ENCODE measurements at regions not wholly inside any gene's neighbourhood (a gene's known extent, or its start where the extent isn't known, plus 50 kb on each side); places are given as distances from the start of the nearest gene placed in this dataset.

- no peak for FAIRE-seq
- Histone ChIP-seq H3K4me3 (ENCODE audit: insufficient read depth, low read depth, low read length) (no peak overlapping the region), H3K9ac (ENCODE audit: low read length) (no peak overlapping the region), H3K4me1 (ENCODE audit: insufficient read depth, low read length) (no peaks in the 10 kb centered on the region), H3K36me3 (ENCODE audit: insufficient read depth, low read length) (no peaks in the 10 kb centered on the region), H3K79me2 (ENCODE audit: insufficient read depth, low read length) (no peaks in the 10 kb centered on the region), H3K27ac (ENCODE audit: low read depth, low read length) (no peak overlapping the region), H3K4me2 (ENCODE audit: low read length) (no peak overlapping the region), H3K9me3 (ENCODE audit: insufficient read depth, low read depth, low read length) (no peaks in the 10 kb centered on the region), H3K27me3 (ENCODE audit: insufficient read depth, low read length) (no peaks in the 10 kb centered on the region), H2AFZ (ENCODE audit: low read depth, low read length) (no peak overlapping the region), H4K20me1 (ENCODE audit: insufficient read depth, low read length) (no peaks in the 10 kb centered on the region)
- TF ChIP-seq CTCF (IDR thresholded peaks at IDR 0.05; ENCODE audit: insufficient read depth, low read depth, low read length), result no peak
- TF ChIP-seq EZH2 (IDR thresholded peaks at IDR 0.05; ENCODE audit: insufficient read depth, low read length), result no peak
- Mint-ChIP-seq H3K27me3 (ENCODE audit: low read depth, unreplicated experiment) (no peaks in the 10 kb centered on the region), H3K9me3 (ENCODE audit: unreplicated experiment) (no peaks in the 10 kb centered on the region), H3K36me3 (ENCODE audit: low read depth, unreplicated experiment) (no peaks in the 10 kb centered on the region), H3K4me1 (ENCODE audit: low read depth, unreplicated experiment) (peaks cover 2% of the 10 kb centered on the region), H3K27ac (ENCODE audit: unreplicated experiment) (no peak overlapping the region), H3K4me3 (ENCODE audit: unreplicated experiment) (no peak overlapping the region)
- no peak for DNase-seq (ENCODE audit: low read depth)
Observed at GRCh38 chr6:153673750-153674149, 365.3 kb upstream of the OPRM1 start.

- TF ChIP-seq CTCF (IDR thresholded peaks at IDR 0.05; ENCODE audit: insufficient read depth, low read depth, low read length) (no peak), EZH2 (IDR thresholded peaks at IDR 0.05; ENCODE audit: insufficient read depth, low read length) (no peak)
- FAIRE-seq, result no peak
- Histone ChIP-seq H3K4me2 (ENCODE audit: low read length) (no peak overlapping the region), H3K27me3 (ENCODE audit: insufficient read depth, low read length) (no peaks in the 10 kb centered on the region), H3K9me3 (ENCODE audit: insufficient read depth, low read depth, low read length) (no peaks in the 10 kb centered on the region), H3K4me3 (ENCODE audit: insufficient read depth, low read depth, low read length) (no peak overlapping the region), H3K9ac (ENCODE audit: low read length) (no peak overlapping the region), H3K27ac (ENCODE audit: low read depth, low read length) (no peak overlapping the region), H3K79me2 (ENCODE audit: insufficient read depth, low read length) (no peaks in the 10 kb centered on the region), H3K4me1 (ENCODE audit: insufficient read depth, low read length) (no peaks in the 10 kb centered on the region), H4K20me1 (ENCODE audit: insufficient read depth, low read length) (no peaks in the 10 kb centered on the region), H2AFZ (ENCODE audit: low read depth, low read length) (no peak overlapping the region), H3K36me3 (ENCODE audit: insufficient read depth, low read length) (no peaks in the 10 kb centered on the region)
- no peak for DNase-seq (ENCODE audit: low read depth)
- Mint-ChIP-seq H3K4me3 (ENCODE audit: unreplicated experiment) (no peak overlapping the region), H3K4me1 (ENCODE audit: low read depth, unreplicated experiment) (peaks cover 2% of the 10 kb centered on the region), H3K27ac (ENCODE audit: unreplicated experiment) (no peak overlapping the region), H3K36me3 (ENCODE audit: low read depth, unreplicated experiment) (no peaks in the 10 kb centered on the region), H3K27me3 (ENCODE audit: low read depth, unreplicated experiment) (no peaks in the 10 kb centered on the region), H3K9me3 (ENCODE audit: unreplicated experiment) (no peaks in the 10 kb centered on the region)
Observed at GRCh38 chr6:153673225-153673624, 365.8 kb upstream of the OPRM1 start.

GRCh38 chr6:153670403-153671026, 368.5 kb upstream of the OPRM1 start:
- no peak for DNase-seq (ENCODE audit: low read depth)
- no peak overlapping the region for H3K4me3 ChIP-seq (ENCODE audit: insufficient read depth, low read depth, low read length)
- H3K9me3 Mint-ChIP-seq (ENCODE audit: unreplicated experiment), result no peaks in the 10 kb centered on the region

More at GRCh38 chr6:153670403-153671026, 368.5 kb upstream of the OPRM1 start:
- Histone ChIP-seq H3K36me3 (ENCODE audit: insufficient read depth, low read length) (no peaks in the 10 kb centered on the region), H3K27ac (ENCODE audit: low read depth, low read length) (no peak overlapping the region), H4K20me1 (ENCODE audit: insufficient read depth, low read length) (no peaks in the 10 kb centered on the region), H3K9me3 (ENCODE audit: insufficient read depth, low read depth, low read length) (no peaks in the 10 kb centered on the region), H3K9ac (ENCODE audit: low read length) (no peak overlapping the region), H2AFZ (ENCODE audit: low read depth, low read length) (no peak overlapping the region), H3K79me2 (ENCODE audit: insufficient read depth, low read length) (no peaks in the 10 kb centered on the region), H3K4me1 (ENCODE audit: insufficient read depth, low read length) (no peaks in the 10 kb centered on the region), H3K27me3 (ENCODE audit: insufficient read depth, low read length) (no peaks in the 10 kb centered on the region), H3K4me2 (ENCODE audit: low read length) (no peak overlapping the region)
- TF ChIP-seq CTCF (IDR thresholded peaks at IDR 0.05; ENCODE audit: insufficient read depth, low read depth, low read length) (no peak), EZH2 (IDR thresholded peaks at IDR 0.05; ENCODE audit: insufficient read depth, low read length) (no peak)
- Mint-ChIP-seq H3K4me1 (ENCODE audit: low read depth, unreplicated experiment) (peaks cover 2% of the 10 kb centered on the region), H3K4me3 (ENCODE audit: unreplicated experiment) (no peak overlapping the region), H3K27me3 (ENCODE audit: low read depth, unreplicated experiment) (no peaks in the 10 kb centered on the region), H3K27ac (ENCODE audit: unreplicated experiment) (no peak overlapping the region), H3K36me3 (ENCODE audit: low read depth, unreplicated experiment) (no peaks in the 10 kb centered on the region)
- FAIRE-seq, result no peak
